OCI-LY3 (cell line): ENCODE measurements at regions not wholly inside any gene's neighbourhood (a gene's known extent, or its start where the extent isn't known, plus 50 kb on each side); places are given as distances from the start of the nearest gene placed in this dataset.

Experiments
- H2AFZ ChIP-seq: fragments of 200-600, 300-600 bp; shearing (Covaris generic); 2 replicates; pipeline ENCODE4 v1.6.0; 2014; ENCODE audit warnings: antibody characterized with exemption, low read depth, low read length
- H3K27ac ChIP-seq: fragments of 200-600, 300-600 bp; sonication (generic); 2 replicates; pipeline ENCODE4 v1.5.1; 2014; ENCODE audit warnings: mild to moderate bottlenecking, low read length, moderate library complexity, mixed read lengths
- H3K27me3 ChIP-seq: fragments of 200-600, 300-600 bp; sonication (generic); 2 replicates; pipeline ENCODE4 v1.6.1; 2014; ENCODE audit warnings: low read depth, low read length, mixed read lengths
- H3K36me3 ChIP-seq: fragments of 200-600, 300-600 bp; sonication (generic); replicated peaks from 2 replicates; pipeline ENCODE3; 2014; ENCODE audit warnings: low read depth, low read length, mixed read lengths
- H3K4me1 ChIP-seq: fragments of 300-600, 200-600 bp; sonication (generic); 2 replicates; pipeline ENCODE4 v1.6.1; 2014; ENCODE audit warnings: low read length, mixed read lengths
- H3K4me2 ChIP-seq: fragments of 200-600, 300-600 bp; sonication (generic); 2 replicates; pipeline ENCODE4 v1.6.1; 2014; ENCODE audit warnings: low read length, mixed read lengths
- H3K4me3 ChIP-seq: fragments of 300-600, 200-600 bp; sonication (generic); 2 replicates; pipeline ENCODE4 v1.5.1; 2014; ENCODE audit warnings: antibody characterized with exemption, mild to moderate bottlenecking, low read length, moderate library complexity
- H3K79me2 ChIP-seq: fragments of 300-600, 200-600 bp; shearing (Covaris generic); 2 replicates; pipeline ENCODE4 v1.6.1; 2014; ENCODE audit warnings: mild to moderate bottlenecking, low read length, mixed read lengths
- H3K9ac ChIP-seq: fragments of 300-600, 200-600 bp; shearing (Covaris generic); 2 replicates; pipeline ENCODE4 v1.6.0; 2014; ENCODE audit warnings: mild to moderate bottlenecking, low read length, moderate library complexity
- H3K9me3 ChIP-seq: fragments of 200-600, 300-600 bp; shearing (Covaris generic); 2 replicates; pipeline ENCODE4 v1.6.1; 2014; ENCODE audit warnings: low read length, mixed read lengths; ENCODE audit not compliant: insufficient read depth
- H4K20me1 ChIP-seq: fragments of 200-600, 300-600 bp; sonication (generic); 2 replicates; pipeline ENCODE4 v1.6.1; 2016; ENCODE audit warnings: low read length, mixed read lengths; ENCODE audit not compliant: insufficient read depth
- CTCF ChIP-seq: fragments of 200-600, 300-600 bp; sonication (generic); IDR thresholded peaks from 2 replicates; pipeline ENCODE4 v1.5.1; 2014; ENCODE audit warnings: antibody characterized with exemption, low read length, low read depth
- EZH2phosphoT487 ChIP-seq: fragments of 200-600 bp; shearing (Covaris generic); IDR thresholded peaks from 2 replicates; pipeline ENCODE4 v1.6.1; 2018; ENCODE audit warnings: antibody characterized with exemption, mixed run types, low read depth

GRCh38 chr1:58928514-58928913 lies 144.7 kb upstream of the JUN start:
- Histone ChIP-seq H2AFZ (no peak overlapping the region), H3K27ac (no peak overlapping the region), H3K9me3 (no peaks in the 10 kb centered on the region)

GRCh38 chr1:58929671-58930325 lies 146.0 kb upstream of the JUN start:
- H4K20me1 ChIP-seq, result no peaks in the 10 kb centered on the region
- no peaks in the 10 kb centered on the region for H3K36me3 ChIP-seq
- H2AFZ ChIP-seq, result no peak overlapping the region
- H3K27me3 ChIP-seq, result no peaks in the 10 kb centered on the region
- no peaks in the 10 kb centered on the region for H3K9me3 ChIP-seq
- H3K4me1 ChIP-seq, result peaks cover 23% of the 10 kb centered on the region
- TF ChIP-seq EZH2phosphoT487 (no peak), CTCF (no peak)
- H3K9ac ChIP-seq, result no peak overlapping the region
- no peak overlapping the region for H3K27ac ChIP-seq
- no peak overlapping the region for H3K4me3 ChIP-seq
- H3K4me2 ChIP-seq, result no peak overlapping the region
- H3K79me2 ChIP-seq, result no peaks in the 10 kb centered on the region

More at GRCh38 chr1:58928514-58928913, 144.7 kb upstream of the JUN start:
- no peaks in the 10 kb centered on the region for H3K79me2 ChIP-seq
- peaks cover 23% of the 10 kb centered on the region for H3K4me1 ChIP-seq
- H3K4me2 ChIP-seq, result no peak overlapping the region
- H3K4me3 ChIP-seq, result no peak overlapping the region
- no peak overlapping the region for H3K9ac ChIP-seq
- H4K20me1 ChIP-seq, result no peaks in the 10 kb centered on the region
- no peaks in the 10 kb centered on the region for H3K27me3 ChIP-seq
- TF ChIP-seq EZH2phosphoT487, result no peak
- no peak for TF ChIP-seq CTCF
- H3K36me3 ChIP-seq, result no peaks in the 10 kb centered on the region

GRCh38 chr1:58931024-58931423 lies 147.2 kb upstream of the JUN start:
- H3K4me2 ChIP-seq, result no peak overlapping the region
- H3K9ac ChIP-seq, result no peak overlapping the region
- peaks cover 22% of the 10 kb centered on the region for H3K4me1 ChIP-seq
- H3K36me3 ChIP-seq, result no peaks in the 10 kb centered on the region
- H3K27me3 ChIP-seq, result no peaks in the 10 kb centered on the region
- no peaks in the 10 kb centered on the region for H3K9me3 ChIP-seq
- no peak overlapping the region for H3K4me3 ChIP-seq
- H3K27ac ChIP-seq, result no peak overlapping the region
- no peak overlapping the region for H2AFZ ChIP-seq
- TF ChIP-seq EZH2phosphoT487 (no peak), CTCF (no peak)
- H3K79me2 ChIP-seq, result no peaks in the 10 kb centered on the region
- H4K20me1 ChIP-seq, result no peaks in the 10 kb centered on the region

- no peak overlapping the region for H3K4me2 ChIP-seq
- no peak overlapping the region for H3K4me3 ChIP-seq
- no peak overlapping the region for H3K9ac ChIP-seq
- H3K9me3 ChIP-seq, result no peaks in the 10 kb centered on the region
- no peak for TF ChIP-seq CTCF
- peaks cover 14% of the 10 kb centered on the region for H3K4me1 ChIP-seq
- no peaks in the 10 kb centered on the region for H4K20me1 ChIP-seq
- H3K79me2 ChIP-seq, result no peaks in the 10 kb centered on the region
- no peak overlapping the region for H3K27ac ChIP-seq
- no peaks in the 10 kb centered on the region for H3K27me3 ChIP-seq
- no peak overlapping the region for H2AFZ ChIP-seq
- H3K36me3 ChIP-seq, result no peaks in the 10 kb centered on the region
Measured at GRCh38 chr1:58931756-58932155, 147.9 kb upstream of the JUN start.
